AG09319 (cell line): ENCODE measurements at regions not wholly inside any gene's neighbourhood (a gene's known extent, or its start where the extent isn't known, plus 50 kb on each side); places are given as distances from the start of the nearest gene placed in this dataset.
"Not testable (repeated sequence)": the region's sequence is repeated elsewhere in the genome, so short reads cannot be mapped to it uniquely, and the experiment has no call there.

Source experiments
- DNase-seq: peaks from one replicate; pipeline ENCODE4 v3.0.0-alpha.2; 2010; ENCODE audit warnings: low read depth; ENCODE audit errors: extremely low read depth
- CTCF ChIP-seq: IDR thresholded peaks from 2 replicates; pipeline ENCODE4 v1.5.1; 2011; ENCODE audit warnings: low read depth, mild to moderate bottlenecking, inconsistent platforms, low read length, moderate library complexity

GRCh38 chr11:56846631-56847576 is 98.4 kb upstream of the OR9G4 start:
- no peak for TF ChIP-seq CTCF

GRCh38 chr11:56845121-56845732 is 96.7 kb upstream of the OR9G4 start:
- no peak for DNase-seq
- TF ChIP-seq CTCF = no peak

More at GRCh38 chr11:56846631-56847576, 98.4 kb upstream of the OR9G4 start:
- no peak for DNase-seq

GRCh38 chr11:56843816-56844215 is 95.3 kb upstream of the OR9G4 start:
- no peak for DNase-seq
- no peak for TF ChIP-seq CTCF

- TF ChIP-seq CTCF = no peak
- DNase-seq = no peak
Observed at GRCh38 chr11:56842814-56843794, 94.6 kb upstream of the OR9G4 start.

GRCh38 chr11:56841210-56841810 is 92.8 kb upstream of the OR9G4 start:
- peak; percentile 76 for TF ChIP-seq CTCF
- DNase-seq = peak; percentile 23

- DNase-seq = not testable (repeated sequence)
Observed at GRCh38 chr11:56827357-56827756, 78.9 kb upstream of the OR9G4 start.

GRCh38 chr11:56819916-56820315 is 71.4 kb upstream of the OR9G4 start:
- no peak for TF ChIP-seq CTCF

More at GRCh38 chr11:56819916-56820315, 71.4 kb upstream of the OR9G4 start:
- no peak for DNase-seq
